Left lung (tissue), 4 donors: ENCODE measurements at regions not wholly inside any gene's neighbourhood (a gene's known extent, or its start where the extent isn't known, plus 50 kb on each side); places are given as distances from the start of the nearest gene placed in this dataset.
A peak's percentile ranks its signal among the peaks of the same experiment; 100 is the strongest.

Experiments
- ATAC-seq: fragments of 200-7000 bp; cut with Tn5 transposase; one replicate; pipeline ENCODE4 v1.9.1; 2020; ENCODE audit warnings: moderate library complexity
- DNase-seq, 4 donors: peaks; one replicate each; pipeline ENCODE4 v3.0.0-alpha.2; 2013 to 2020
- H3K27ac ChIP-seq, 2 donors: fragments of 200-600 bp; sonication (generic) in 1 of 2; one replicate each; pipeline versions ENCODE4 v1.5.0 to v1.8.0; 2020 to 2021
- H3K27me3 ChIP-seq, 2 donors: fragments of 200-600 bp; sonication (generic) in 1 of 2; one replicate each; pipeline versions ENCODE4 v1.5.0 to v1.8.0; 2020 to 2021
- H3K36me3 ChIP-seq, 2 donors: fragments of 200-600 bp; sonication (generic) in 1 of 2; one replicate each; pipeline versions ENCODE4 v1.5.0 to v1.8.0; 2020 to 2021
- H3K4me1 ChIP-seq, 2 donors: fragments of 200-600 bp; one replicate each; pipeline ENCODE4 v1.8.0; 2021
- H3K4me3 ChIP-seq, 2 donors: fragments of 200-600 bp; sonication (generic) in 1 of 2; one replicate each; pipeline versions ENCODE4 v1.5.0 to v1.8.0; 2020 to 2021; ENCODE audit warnings: mild to moderate bottlenecking in 1 of 2
- H3K9me3 ChIP-seq, 2 donors: fragments of 200-600 bp; sonication (generic) in 1 of 2; one replicate each; pipeline versions ENCODE4 v1.5.0 to v1.8.0; 2020 to 2021
- CTCF ChIP-seq, 2 donors: fragments of 200-600 bp; sonication (generic) in 1 of 2; IDR thresholded peaks; one replicate each; pipeline versions ENCODE4 v1.5.0 to v1.8.0; 2021; ENCODE audit warnings: antibody characterized with exemption in 2 of 2
- intact Hi-C, 2 donors: fragments of 100-400 bp; cut with DNase I; formaldehyde crosslinking; loops; one replicate each; pipeline versions ENCODE4 v1.11.2 to v1.14.2; 2022
- donor health status: DM: no; HTN: yes; CAD: no.
- donor health status: DM: no; HTN: no; CAD: no.

- no peak for ATAC-seq
- DNase-seq = peak in 1 of 4 donors; percentile 74
- TF ChIP-seq CTCF (IDR thresholded peaks at IDR 0.05) = no peak
- H3K36me3 ChIP-seq = no peaks in the 10 kb centered on the region
- peaks cover 0 to 94% of the 10 kb centered on the region in 2 donors for H3K9me3 ChIP-seq
- intact Hi-C loops = no loop called here
- no peaks in the 10 kb centered on the region for H3K4me1 ChIP-seq
- no peaks in the 10 kb centered on the region for H3K27me3 ChIP-seq
- no peak overlapping the region for H3K27ac ChIP-seq
- no peak overlapping the region for H3K4me3 ChIP-seq
Observed at GRCh38 chr16:35749253-35750141, 2290.1 kb downstream of the TP53TG3F start.

- Histone ChIP-seq H3K27me3 (no peaks in the 10 kb centered on the region), H3K4me3 (no peak overlapping the region), H3K36me3 (no peaks in the 10 kb centered on the region), H3K9me3 (peaks cover 0 to 98% of the 10 kb centered on the region in 2 donors), H3K27ac (no peak overlapping the region), H3K4me1 (no peaks in the 10 kb centered on the region)
- no peak for ATAC-seq
- no peak for TF ChIP-seq CTCF (IDR thresholded peaks at IDR 0.05)
- intact Hi-C loops = no loop called here
- DNase-seq = no peak
Observed at GRCh38 chr16:35750157-35750689, 2290.8 kb downstream of the TP53TG3F start.

DNA sequence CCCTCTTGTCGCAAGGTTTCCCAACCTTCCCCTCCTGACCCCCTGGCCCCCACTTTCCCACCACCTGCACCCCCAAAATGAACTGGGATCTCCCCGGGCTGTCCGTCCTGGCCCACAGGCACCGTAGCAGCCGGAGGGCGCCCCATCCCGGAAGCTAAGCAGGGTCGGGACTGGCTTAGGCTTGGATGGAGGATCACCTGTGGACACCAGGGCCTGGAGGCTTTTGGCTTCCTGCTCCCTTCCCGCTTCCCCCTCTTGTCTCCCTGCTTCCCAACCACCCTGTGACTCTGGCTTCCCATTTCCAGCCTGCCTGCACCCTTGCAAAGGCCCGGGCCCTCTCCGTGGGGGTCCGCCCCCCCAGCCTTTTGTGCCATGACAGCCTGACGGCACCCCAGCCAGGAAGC is 2291.3 kb downstream of the TP53TG3F start:
- H3K9me3 ChIP-seq = peaks cover 0 to 99% of the 10 kb centered on the region in 2 donors
- no peaks in the 10 kb centered on the region for H3K4me1 ChIP-seq
- no peak overlapping the region for H3K4me3 ChIP-seq
- DNase-seq (peak in 1 of 4 donors; percentile 50), ATAC-seq (no peak)
- H3K27ac ChIP-seq = no peak overlapping the region
- TF ChIP-seq CTCF (IDR thresholded peaks at IDR 0.05) = no peak
- no peaks in the 10 kb centered on the region for H3K27me3 ChIP-seq
- intact Hi-C loops = no loop called here
- no peaks in the 10 kb centered on the region for H3K36me3 ChIP-seq

DNA sequence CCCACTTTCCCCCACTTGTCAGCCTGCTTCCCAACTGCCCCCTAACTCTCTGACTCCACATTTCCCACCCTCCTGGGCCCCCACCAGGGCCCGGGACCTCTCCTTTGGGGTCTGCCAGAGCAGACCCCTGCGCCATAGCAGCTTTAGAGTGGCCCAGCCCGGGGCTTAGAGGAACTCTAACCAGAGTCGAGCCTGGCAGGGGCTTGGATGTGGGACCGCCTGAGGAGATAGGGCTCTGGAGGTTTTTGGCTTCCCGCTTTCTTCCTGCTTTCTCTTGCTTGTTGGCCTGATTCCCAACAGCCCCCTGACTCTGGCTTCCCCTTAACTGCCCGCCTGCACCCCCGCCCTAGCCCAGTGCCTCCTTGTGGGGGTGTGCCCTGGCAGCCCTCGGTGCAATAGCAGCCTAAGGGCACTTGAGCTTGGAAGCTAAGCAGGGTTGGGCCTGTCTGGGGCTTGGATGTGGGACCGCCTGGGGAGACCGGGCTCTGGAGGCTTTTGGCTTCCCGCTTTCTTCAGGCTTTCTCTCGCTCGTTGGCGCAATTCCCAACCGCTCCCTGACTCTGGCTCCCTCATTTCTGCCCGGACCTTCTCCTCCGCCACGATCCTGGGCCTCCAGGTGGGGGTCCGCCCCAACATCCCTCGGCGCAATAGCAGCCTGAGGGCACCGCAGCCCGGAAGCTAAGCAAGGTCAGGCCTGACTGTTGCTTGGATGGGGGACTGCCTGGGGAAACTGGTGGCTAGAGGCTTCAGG is 2292.0 kb downstream of the TP53TG3F start:
- intact Hi-C loops = no loop called here
- Histone ChIP-seq H3K27me3 (no peaks in the 10 kb centered on the region), H3K4me3 (no peak overlapping the region), H3K36me3 (no peaks in the 10 kb centered on the region), H3K4me1 (no peaks in the 10 kb centered on the region), H3K27ac (no peak overlapping the region), H3K9me3 (peaks cover 0 to 95% of the 10 kb centered on the region in 2 donors)
- DNase-seq (peak in 1 of 4 donors; percentile 68), ATAC-seq (no peak)
- no peak for TF ChIP-seq CTCF (IDR thresholded peaks at IDR 0.05)
